HEK293 (cell line): ENCODE measurements at regions not wholly inside any gene's neighbourhood (a gene's known extent, or its start where the extent isn't known, plus 50 kb on each side); places are given as distances from the start of the nearest gene placed in this dataset.

Experiments
- ZNF16 ChIP-seq: fragments of 450-650 bp; formaldehyde crosslinking; IDR thresholded peaks from 2 replicates; pipeline ENCODE4 v1.5.1; 2016; ENCODE audit warnings: low read depth, missing biosample characterization, missing genetic modification characterization
- TF ChIP-seq, protein P1 (sequence below): fragments of 450-650 bp; formaldehyde crosslinking; IDR thresholded peaks from 2 replicates; pipeline ENCODE4 v1.5.1; 2016; ENCODE audit warnings: missing biosample characterization, missing genetic modification characterization

DNA sequence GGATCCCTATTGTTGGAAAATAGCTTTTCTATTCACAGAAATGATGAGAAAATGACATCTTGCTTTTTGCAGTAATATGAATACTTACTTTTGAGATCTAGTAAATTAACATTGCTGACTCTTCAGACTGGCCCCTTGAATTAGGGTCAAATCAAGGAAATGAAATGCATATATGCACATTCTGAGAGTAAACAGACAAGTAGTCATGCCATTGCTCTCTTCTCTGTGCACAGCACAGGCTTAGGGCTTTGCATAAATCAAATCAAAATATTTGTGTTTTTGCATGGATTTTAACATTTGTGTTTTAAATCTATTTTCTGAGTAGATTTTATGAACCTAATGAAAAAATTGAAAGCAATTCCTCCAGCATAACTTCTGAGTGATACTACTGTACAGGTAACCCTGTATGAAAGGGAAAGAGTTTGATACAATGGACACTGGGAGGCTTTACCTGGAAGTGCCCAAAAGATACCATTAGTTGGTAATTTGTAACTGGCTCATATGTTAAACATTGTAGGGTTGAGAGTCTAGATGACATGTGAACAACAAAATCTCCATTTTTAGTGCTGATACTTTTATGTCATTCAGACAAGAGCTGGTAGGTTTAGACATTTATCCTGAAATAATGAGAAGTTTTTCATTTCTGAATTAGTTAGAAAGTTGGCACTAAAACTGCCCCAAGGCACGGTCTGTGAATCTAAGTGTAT is 280.2 kb upstream of the FBXO33 start:
- TF ChIP-seq, protein P1, sequence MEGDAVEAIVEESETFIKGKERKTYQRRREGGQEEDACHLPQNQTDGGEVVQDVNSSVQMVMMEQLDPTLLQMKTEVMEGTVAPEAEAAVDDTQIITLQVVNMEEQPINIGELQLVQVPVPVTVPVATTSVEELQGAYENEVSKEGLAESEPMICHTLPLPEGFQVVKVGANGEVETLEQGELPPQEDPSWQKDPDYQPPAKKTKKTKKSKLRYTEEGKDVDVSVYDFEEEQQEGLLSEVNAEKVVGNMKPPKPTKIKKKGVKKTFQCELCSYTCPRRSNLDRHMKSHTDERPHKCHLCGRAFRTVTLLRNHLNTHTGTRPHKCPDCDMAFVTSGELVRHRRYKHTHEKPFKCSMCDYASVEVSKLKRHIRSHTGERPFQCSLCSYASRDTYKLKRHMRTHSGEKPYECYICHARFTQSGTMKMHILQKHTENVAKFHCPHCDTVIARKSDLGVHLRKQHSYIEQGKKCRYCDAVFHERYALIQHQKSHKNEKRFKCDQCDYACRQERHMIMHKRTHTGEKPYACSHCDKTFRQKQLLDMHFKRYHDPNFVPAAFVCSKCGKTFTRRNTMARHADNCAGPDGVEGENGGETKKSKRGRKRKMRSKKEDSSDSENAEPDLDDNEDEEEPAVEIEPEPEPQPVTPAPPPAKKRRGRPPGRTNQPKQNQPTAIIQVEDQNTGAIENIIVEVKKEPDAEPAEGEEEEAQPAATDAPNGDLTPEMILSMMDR (tag by site-specific recombination), result no peak
- no peak for TF ChIP-seq ZNF16 (tag by site-specific recombination)
